Neuron (in vitro differentiated cells): ENCODE measurements at regions not wholly inside any gene's neighbourhood (a gene's known extent, or its start where the extent isn't known, plus 50 kb on each side); places are given as distances from the start of the nearest gene placed in this dataset.

Source experiments
- H2AFZ ChIP-seq: one replicate; pipeline ENCODE4 v1.6.1; 2013; ENCODE audit warnings: low read depth, mild to moderate bottlenecking, inconsistent platforms, low read length, moderate library complexity
- H3K27me3 ChIP-seq: one replicate; pipeline ENCODE4 v1.6.1; 2013; ENCODE audit warnings: low read length; ENCODE audit not compliant: insufficient read depth
- H3K36me3 ChIP-seq: one replicate; pipeline ENCODE4 v1.6.1; 2013; ENCODE audit warnings: low read length; ENCODE audit not compliant: insufficient read depth
- H3K4me1 ChIP-seq: one replicate; pipeline ENCODE4 v1.6.1; 2013; ENCODE audit warnings: low read length; ENCODE audit not compliant: insufficient read depth
- H3K4me3 ChIP-seq: 2 replicates; pipeline ENCODE4 v1.5.1; 2013; ENCODE audit warnings: mild to moderate bottlenecking, low read length, moderate library complexity
- H3K9me3 ChIP-seq: one replicate; pipeline ENCODE4 v1.6.1; 2013; ENCODE audit warnings: low read length

DNA sequence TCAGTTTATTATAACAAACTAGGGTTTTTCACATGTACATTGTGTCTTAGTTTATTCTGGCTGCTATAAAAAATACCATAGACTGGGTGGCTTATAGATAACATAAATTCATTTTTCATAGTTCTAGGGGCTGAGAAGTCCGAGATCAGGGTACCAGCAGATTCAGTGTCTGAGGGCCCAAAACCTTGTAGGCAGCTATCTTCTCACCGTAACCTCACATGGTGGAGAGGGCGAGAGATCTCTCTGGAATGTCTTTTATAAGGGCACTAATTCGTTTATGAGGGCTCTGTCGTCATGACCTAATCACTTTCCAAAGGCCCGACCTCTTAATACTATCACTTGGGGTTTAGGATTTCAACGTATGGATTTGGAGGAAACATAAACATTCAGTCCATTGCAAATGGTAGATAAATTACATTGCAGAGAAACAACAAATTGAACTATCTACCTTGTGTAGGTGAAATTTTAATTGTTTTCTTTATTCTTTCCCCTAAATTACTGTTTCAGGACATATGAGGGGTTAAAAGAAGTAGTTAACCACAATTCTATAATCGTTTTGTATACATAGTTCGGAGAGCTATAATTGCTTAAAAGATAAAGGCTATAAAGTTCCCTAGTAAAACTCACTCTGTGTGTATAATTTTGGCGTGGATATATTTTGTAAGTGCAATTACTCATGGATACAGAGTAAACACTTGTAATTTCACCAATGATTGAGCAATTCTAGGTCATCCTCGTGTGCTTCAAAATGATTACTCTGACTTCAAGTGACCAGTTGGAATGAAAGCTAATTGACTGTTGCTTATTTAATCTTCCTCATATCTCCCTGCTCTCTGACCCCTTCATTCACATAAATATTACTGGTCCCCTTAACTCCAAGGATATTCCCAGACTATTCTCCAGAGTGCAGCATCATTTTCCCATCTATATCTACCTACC, 247.5 kb upstream of the TMEM161B start:
- Histone ChIP-seq H3K27me3 (no peaks in the 10 kb centered on the region), H3K9me3 (no peaks in the 10 kb centered on the region), H3K36me3 (no peaks in the 10 kb centered on the region), H3K4me1 (no peaks in the 10 kb centered on the region), H3K4me3 (no peak overlapping the region), H2AFZ (no peak overlapping the region)

DNA sequence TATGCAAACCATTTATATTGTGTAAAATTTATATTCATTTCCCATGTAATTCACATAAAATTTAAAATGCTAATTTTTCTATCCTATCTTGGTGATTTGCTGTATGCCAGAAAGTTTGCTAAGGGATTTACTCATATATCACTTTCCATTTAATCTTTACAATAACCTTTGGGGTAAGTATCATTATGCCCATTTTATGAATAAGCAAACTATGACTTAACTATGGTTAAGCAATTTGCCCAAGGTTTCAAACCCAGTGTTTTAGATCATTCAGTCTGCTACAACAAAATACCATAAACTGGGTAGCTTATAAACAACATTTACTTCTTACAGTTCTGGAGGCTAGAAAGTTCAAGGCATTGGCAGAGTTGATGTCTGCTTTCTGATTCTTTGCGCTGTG, 246.4 kb upstream of the TMEM161B start:
- H3K27me3 ChIP-seq = no peaks in the 10 kb centered on the region
- H3K36me3 ChIP-seq = no peaks in the 10 kb centered on the region
- no peak overlapping the region for H2AFZ ChIP-seq
- H3K4me3 ChIP-seq = no peak overlapping the region
- H3K4me1 ChIP-seq = no peaks in the 10 kb centered on the region
- H3K9me3 ChIP-seq = no peaks in the 10 kb centered on the region

DNA sequence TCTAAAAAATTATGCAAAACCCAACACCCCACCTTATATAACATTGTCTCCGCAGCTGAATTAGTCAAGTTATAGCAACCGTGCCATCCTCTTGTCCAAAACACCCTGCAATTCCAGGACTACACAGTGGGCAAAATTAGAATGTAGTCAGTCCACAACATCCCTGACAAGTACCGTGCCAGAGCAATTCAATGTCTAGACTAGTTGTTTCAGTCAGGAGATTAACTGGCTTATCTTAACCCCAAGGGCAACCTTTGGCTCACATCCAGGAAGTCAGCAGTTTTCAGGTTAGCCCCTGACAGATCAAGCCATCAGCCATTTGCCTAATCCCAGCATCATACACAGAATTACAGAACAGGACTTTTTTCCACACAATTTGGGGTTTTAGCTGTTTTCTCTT, 240.8 kb upstream of the TMEM161B start:
- Histone ChIP-seq H2AFZ (no peak overlapping the region), H3K36me3 (no peaks in the 10 kb centered on the region), H3K4me1 (peaks cover 2% of the 10 kb centered on the region), H3K27me3 (no peaks in the 10 kb centered on the region), H3K4me3 (no peak overlapping the region), H3K9me3 (peaks cover 4% of the 10 kb centered on the region)

GRCh38 chr5:88507261-88507660, 238.6 kb upstream of the TMEM161B start:
- no peak overlapping the region for H2AFZ ChIP-seq
- H3K4me3 ChIP-seq = no peak overlapping the region
- H3K36me3 ChIP-seq = no peaks in the 10 kb centered on the region
- no peaks in the 10 kb centered on the region for H3K27me3 ChIP-seq
- peaks cover 4% of the 10 kb centered on the region for H3K9me3 ChIP-seq
- H3K4me1 ChIP-seq = peaks cover 2% of the 10 kb centered on the region

- Histone ChIP-seq H2AFZ (no peak overlapping the region), H3K27me3 (no peaks in the 10 kb centered on the region), H3K4me1 (no peaks in the 10 kb centered on the region), H3K9me3 (peaks cover 4% of the 10 kb centered on the region), H3K4me3 (no peak overlapping the region), H3K36me3 (no peaks in the 10 kb centered on the region)
These were observed 234.8 kb upstream of the TMEM161B start for GRCh38 chr5:88503406-88503805.

DNA sequence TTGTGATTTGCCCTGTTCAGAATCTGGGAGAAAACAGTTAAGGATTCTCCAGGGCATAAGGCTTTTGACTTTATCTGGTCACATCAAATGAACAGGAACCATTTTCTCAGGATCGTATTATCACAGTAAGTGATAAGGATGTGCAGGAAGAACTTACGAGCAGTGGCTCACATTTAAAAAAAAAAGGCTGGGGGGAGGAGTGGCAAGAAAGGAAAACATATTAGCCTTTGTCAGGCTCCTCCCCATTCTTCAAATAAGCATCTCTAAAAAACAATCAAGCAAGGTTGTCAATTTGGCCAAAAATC, 234.3 kb upstream of the TMEM161B start:
- H2AFZ ChIP-seq = no peak overlapping the region
- H3K4me3 ChIP-seq = no peak overlapping the region
- no peaks in the 10 kb centered on the region for H3K4me1 ChIP-seq
- peaks cover 4% of the 10 kb centered on the region for H3K9me3 ChIP-seq
- no peaks in the 10 kb centered on the region for H3K36me3 ChIP-seq
- no peaks in the 10 kb centered on the region for H3K27me3 ChIP-seq

- no peak overlapping the region for H2AFZ ChIP-seq
- no peak overlapping the region for H3K4me3 ChIP-seq
- peaks cover 3% of the 10 kb centered on the region for H3K9me3 ChIP-seq
- H3K27me3 ChIP-seq = no peaks in the 10 kb centered on the region
- no peaks in the 10 kb centered on the region for H3K36me3 ChIP-seq
- H3K4me1 ChIP-seq = no peaks in the 10 kb centered on the region
These were observed 233.8 kb upstream of the TMEM161B start for GRCh38 chr5:88502179-88503040.

DNA sequence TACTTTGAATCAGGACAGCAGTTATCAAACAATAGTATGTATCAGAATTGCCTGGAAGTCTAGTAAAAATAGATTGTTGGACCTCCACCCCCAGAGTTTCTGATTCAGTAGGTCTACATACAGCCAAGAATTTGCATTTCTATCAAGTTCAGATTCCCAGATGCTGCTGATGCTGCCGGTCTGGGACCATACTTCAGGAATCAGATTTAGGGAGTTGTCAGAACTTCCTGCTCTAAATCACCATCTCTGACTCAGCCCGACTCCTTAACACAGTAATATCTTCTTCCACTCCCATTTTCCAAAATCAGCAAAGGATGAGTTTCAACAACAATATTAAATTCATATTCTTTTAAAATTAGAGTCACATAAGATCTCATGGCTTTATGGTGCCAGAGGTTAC, 227.2 kb upstream of the TMEM161B start:
- Histone ChIP-seq H2AFZ (no peak overlapping the region), H3K4me1 (peaks cover 11% of the 10 kb centered on the region), H3K36me3 (no peaks in the 10 kb centered on the region), H3K4me3 (no peak overlapping the region), H3K9me3 (no peaks in the 10 kb centered on the region), H3K27me3 (no peaks in the 10 kb centered on the region)

- Histone ChIP-seq H3K36me3 (no peaks in the 10 kb centered on the region), H3K4me3 (no peak overlapping the region), H2AFZ (no peak overlapping the region), H3K27me3 (no peaks in the 10 kb centered on the region), H3K4me1 (peaks cover 49% of the 10 kb centered on the region), H3K9me3 (no peaks in the 10 kb centered on the region)
These were observed 222.2 kb upstream of the TMEM161B start for GRCh38 chr5:88490874-88491273.

- H3K4me3 ChIP-seq = no peak overlapping the region
- H3K4me1 ChIP-seq = peaks cover 64% of the 10 kb centered on the region
- H3K9me3 ChIP-seq = no peaks in the 10 kb centered on the region
- no peak overlapping the region for H2AFZ ChIP-seq
- H3K36me3 ChIP-seq = no peaks in the 10 kb centered on the region
- H3K27me3 ChIP-seq = no peaks in the 10 kb centered on the region
These were observed 220.7 kb upstream of the TMEM161B start for GRCh38 chr5:88489364-88489763.

- Histone ChIP-seq H3K9me3 (no peaks in the 10 kb centered on the region), H3K36me3 (no peaks in the 10 kb centered on the region), H3K4me3 (no peak overlapping the region), H2AFZ (no peak overlapping the region), H3K27me3 (no peaks in the 10 kb centered on the region), H3K4me1 (peaks cover 72% of the 10 kb centered on the region)
These were observed 219.9 kb upstream of the TMEM161B start for GRCh38 chr5:88488561-88488960.

- H2AFZ ChIP-seq = no peak overlapping the region
- no peaks in the 10 kb centered on the region for H3K36me3 ChIP-seq
- no peaks in the 10 kb centered on the region for H3K9me3 ChIP-seq
- peaks cover 76% of the 10 kb centered on the region for H3K4me1 ChIP-seq
- no peak overlapping the region for H3K4me3 ChIP-seq
- H3K27me3 ChIP-seq = no peaks in the 10 kb centered on the region
These were observed 219.5 kb upstream of the TMEM161B start for GRCh38 chr5:88488130-88488529.

DNA sequence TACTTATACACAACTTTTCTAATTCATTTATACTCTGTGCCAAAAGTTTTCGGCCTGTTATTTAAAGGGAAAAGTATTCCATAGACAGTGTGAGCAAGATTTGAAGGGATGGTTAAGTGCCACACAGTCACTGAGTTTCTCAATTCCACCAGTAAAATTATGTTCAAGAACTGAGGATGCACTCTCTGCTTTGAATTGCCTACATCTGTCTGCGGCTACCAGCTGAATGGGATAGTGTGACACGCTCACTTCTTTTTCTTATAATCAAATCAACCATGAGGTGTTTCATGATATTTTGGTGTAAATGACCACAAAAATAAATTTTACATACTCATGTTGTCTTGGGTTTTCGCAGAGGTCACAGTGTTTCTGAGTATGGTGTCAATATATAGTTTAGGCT, 218.4 kb upstream of the TMEM161B start:
- no peak overlapping the region for H3K4me3 ChIP-seq
- H3K4me1 ChIP-seq = peaks cover 85% of the 10 kb centered on the region
- no peaks in the 10 kb centered on the region for H3K27me3 ChIP-seq
- no peak overlapping the region for H2AFZ ChIP-seq
- no peaks in the 10 kb centered on the region for H3K9me3 ChIP-seq
- H3K36me3 ChIP-seq = no peaks in the 10 kb centered on the region
